Renal cortex interstitium (tissue), 11 donors: ENCODE measurements at regions not wholly inside any gene's neighbourhood (a gene's known extent, or its start where the extent isn't known, plus 50 kb on each side); places are given as distances from the start of the nearest gene placed in this dataset.
"Not testable (repeated sequence)": the region's sequence is repeated elsewhere in the genome, so short reads cannot be mapped to it uniquely, and the experiment has no call there.

Experiments used
- DNase-seq, 11 donors: peaks; one replicate each; pipeline ENCODE4 v3.0.0-alpha.2; 2013; ENCODE audit warnings: low read depth in 9 of 11, low spot score in 4 of 11; ENCODE audit errors: extremely low read depth in 1 of 11

- DNase-seq = no peak
Measured at GRCh38 chr11:26937386-26937785, 56.5 kb upstream of the FIBIN start.

GRCh38 chr11:26940501-26940900 is 53.4 kb upstream of the FIBIN start:
- DNase-seq = not testable (repeated sequence)

GRCh38 chr11:26942356-26942755 is 51.6 kb upstream of the FIBIN start:
- no peak for DNase-seq

- DNase-seq = no peak
Measured at GRCh38 chr11:26943636-26944035, 50.3 kb upstream of the FIBIN start.
